ENCODE measurements at regions not wholly inside any gene's neighbourhood (a gene's known extent, or its start where the extent isn't known, plus 50 kb on each side); places are given as distances from the start of the nearest gene placed in this dataset.

DNA sequence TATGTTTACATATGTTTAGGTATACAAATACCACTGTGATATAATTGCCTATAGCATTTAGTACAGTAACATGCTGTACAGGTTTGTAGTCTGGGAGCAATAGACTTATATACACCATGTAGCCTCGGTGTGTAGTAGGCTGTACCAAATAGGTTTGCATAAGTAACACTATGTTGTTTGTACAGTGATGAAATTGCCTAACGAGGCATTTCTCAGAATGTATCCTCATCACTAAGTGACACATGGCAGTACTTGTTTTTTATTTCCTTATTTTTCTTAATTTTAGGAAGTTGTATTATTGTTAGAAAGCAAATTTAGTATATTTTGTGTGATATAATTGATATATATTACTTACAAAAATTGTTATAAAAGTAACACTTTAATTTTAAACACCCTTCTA, 840.9 kb downstream of the LTN1 start:
- FAIRE-seq (no peak), DNase-seq (ENCODE audit: low read depth, low spot score) (no peak)
- Histone ChIP-seq H3K27ac (ENCODE audit: insufficient read depth, low read depth, low read length) (no peak overlapping the region), H3K27me3 (ENCODE audit: control insufficient read depth in 2 of 2, insufficient read depth in 2 of 2, low read length in 2 of 2) (no peaks in the 10 kb centered on the region), H3K79me2 (ENCODE audit: control insufficient read depth, insufficient read depth, low read length) (no peaks in the 10 kb centered on the region), H3K9me1 (replicated peaks; ENCODE audit: control insufficient read depth, extremely low read depth, insufficient read depth, low read length) (no peaks in the 10 kb centered on the region), H3K4me1 (ENCODE audit: control insufficient read depth, extremely low read depth, insufficient read depth, low read length) (no peaks in the 10 kb centered on the region), H4K20me1 (replicated peaks; ENCODE audit: control insufficient read depth, extremely low read depth, insufficient read depth, low read length) (no peaks in the 10 kb centered on the region), H3K4me3 (replicated peaks in 1 of 3; ENCODE audit: insufficient read depth in 1 of 3, low read depth in 1 of 3, low read length in 3 of 3) (no peak overlapping the region), H3K4me2 (ENCODE audit: insufficient read depth, low read length) (no peak overlapping the region), H3K36me3 (ENCODE audit: control insufficient read depth in 2 of 2, extremely low read depth in 1 of 2, insufficient read depth in 2 of 2, low read length in 2 of 2) (no peaks in the 10 kb centered on the region), H3K9ac (replicated peaks; ENCODE audit: extremely low read depth, insufficient read depth, low read length) (no peak overlapping the region), H2AFZ (ENCODE audit: low read depth, low read length) (no peak overlapping the region), H3K9me3 (replicated peaks; ENCODE audit: control insufficient read depth, insufficient read depth, low read length) (no peaks in the 10 kb centered on the region)
- TF ChIP-seq GATA2 (IDR thresholded peaks at IDR 0.05; ENCODE audit: insufficient read depth, insufficient read length, low read depth, low read length) (no peak), EZH2 (IDR thresholded peaks at IDR 0.05; ENCODE audit: borderline replicate concordance, low read depth, low read length, severe bottlenecking) (no peak)
- intact Hi-C loops (cut with micrococcal nuclease) (no loop called here), dilution Hi-C loops (cut with MboI; ENCODE audit: extremely low pct_ligation_motif_present, low sequenced_read_pairs) (no loop called here)
- no TSS peak for BruUV-seq (replicated peaks)
- ChIA-PET POLR2A (no interaction called here), CTCF (no interaction called here)

DNA sequence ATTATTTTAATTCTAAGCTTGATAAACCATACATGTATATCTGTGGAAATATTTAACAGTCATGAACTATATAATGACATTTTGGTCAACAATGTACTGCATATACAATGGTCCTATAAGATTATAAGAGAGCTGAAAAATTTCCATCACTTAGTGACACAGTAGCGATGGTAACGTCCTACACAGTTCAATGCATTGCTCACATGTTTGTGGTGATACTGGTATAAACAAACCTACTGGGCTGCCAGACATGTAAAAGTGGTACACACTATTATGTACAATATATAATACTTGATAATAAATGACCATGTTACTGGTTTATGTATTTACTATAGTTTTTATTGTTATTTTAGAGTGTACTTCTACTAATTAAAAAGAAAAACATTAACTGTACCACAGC, 841.9 kb downstream of the LTN1 start:
- H2AFZ ChIP-seq (ENCODE audit: low read depth, low read length): no peak overlapping the region
- no peaks in the 10 kb centered on the region for H4K20me1 ChIP-seq (replicated peaks; ENCODE audit: control insufficient read depth, extremely low read depth, insufficient read depth, low read length)
- no peak overlapping the region for H3K27ac ChIP-seq (ENCODE audit: insufficient read depth, low read depth, low read length)
- no peaks in the 10 kb centered on the region for H3K9me3 ChIP-seq (replicated peaks; ENCODE audit: control insufficient read depth, insufficient read depth, low read length)
- no peaks in the 10 kb centered on the region for H3K27me3 ChIP-seq (ENCODE audit: control insufficient read depth in 2 of 2, insufficient read depth in 2 of 2, low read length in 2 of 2)
- no peak overlapping the region for H3K9ac ChIP-seq (replicated peaks; ENCODE audit: extremely low read depth, insufficient read depth, low read length)
- H3K4me2 ChIP-seq (ENCODE audit: insufficient read depth, low read length): no peak overlapping the region
- CTCF ChIA-PET: no interaction called here
- FAIRE-seq (no peak), DNase-seq (ENCODE audit: low read depth, low spot score) (no peak)
- H3K4me1 ChIP-seq (ENCODE audit: control insufficient read depth, extremely low read depth, insufficient read depth, low read length): no peaks in the 10 kb centered on the region
- no peaks in the 10 kb centered on the region for H3K36me3 ChIP-seq (ENCODE audit: control insufficient read depth in 2 of 2, extremely low read depth in 1 of 2, insufficient read depth in 2 of 2, low read length in 2 of 2)
- POLR2A ChIA-PET: no interaction called here
- intact Hi-C loops (cut with micrococcal nuclease) (no loop called here), dilution Hi-C loops (cut with MboI; ENCODE audit: extremely low pct_ligation_motif_present, low sequenced_read_pairs) (no loop called here)
- H3K9me1 ChIP-seq (replicated peaks; ENCODE audit: control insufficient read depth, extremely low read depth, insufficient read depth, low read length): no peaks in the 10 kb centered on the region
- no peak for TF ChIP-seq JUN (IDR thresholded peaks at IDR 0.05; ENCODE audit: borderline replicate concordance, insufficient read depth, insufficient read length, low read depth)
- TF ChIP-seq, protein P1, sequence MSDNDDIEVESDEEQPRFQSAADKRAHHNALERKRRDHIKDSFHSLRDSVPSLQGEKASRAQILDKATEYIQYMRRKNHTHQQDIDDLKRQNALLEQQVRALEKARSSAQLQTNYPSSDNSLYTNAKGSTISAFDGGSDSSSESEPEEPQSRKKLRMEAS (IDR thresholded peaks at IDR 0.05; ENCODE audit: insufficient read depth, insufficient read length): no peak
- TF ChIP-seq MYC (IDR thresholded peaks at IDR 0.05; ENCODE audit: low read depth, low read length): no peak
- TF ChIP-seq POLR2AphosphoS5 (IDR thresholded peaks at IDR 0.05; ENCODE audit: insufficient read depth, low read depth, low read length): no peak
- TF ChIP-seq GATA2 (IDR thresholded peaks at IDR 0.05; ENCODE audit: insufficient read depth, insufficient read length, low read depth, low read length): no peak
- TF ChIP-seq, protein P2, sequence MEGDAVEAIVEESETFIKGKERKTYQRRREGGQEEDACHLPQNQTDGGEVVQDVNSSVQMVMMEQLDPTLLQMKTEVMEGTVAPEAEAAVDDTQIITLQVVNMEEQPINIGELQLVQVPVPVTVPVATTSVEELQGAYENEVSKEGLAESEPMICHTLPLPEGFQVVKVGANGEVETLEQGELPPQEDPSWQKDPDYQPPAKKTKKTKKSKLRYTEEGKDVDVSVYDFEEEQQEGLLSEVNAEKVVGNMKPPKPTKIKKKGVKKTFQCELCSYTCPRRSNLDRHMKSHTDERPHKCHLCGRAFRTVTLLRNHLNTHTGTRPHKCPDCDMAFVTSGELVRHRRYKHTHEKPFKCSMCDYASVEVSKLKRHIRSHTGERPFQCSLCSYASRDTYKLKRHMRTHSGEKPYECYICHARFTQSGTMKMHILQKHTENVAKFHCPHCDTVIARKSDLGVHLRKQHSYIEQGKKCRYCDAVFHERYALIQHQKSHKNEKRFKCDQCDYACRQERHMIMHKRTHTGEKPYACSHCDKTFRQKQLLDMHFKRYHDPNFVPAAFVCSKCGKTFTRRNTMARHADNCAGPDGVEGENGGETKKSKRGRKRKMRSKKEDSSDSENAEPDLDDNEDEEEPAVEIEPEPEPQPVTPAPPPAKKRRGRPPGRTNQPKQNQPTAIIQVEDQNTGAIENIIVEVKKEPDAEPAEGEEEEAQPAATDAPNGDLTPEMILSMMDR (IDR thresholded peaks at IDR 0.05; ENCODE audit: extremely low read depth in 1 of 2, insufficient read depth in 1 of 2, low read depth in 1 of 2, low read length in 2 of 2): no peak
- no peak for TF ChIP-seq EZH2 (IDR thresholded peaks at IDR 0.05; ENCODE audit: borderline replicate concordance, low read depth, low read length, severe bottlenecking)
- TF ChIP-seq POLR2A (IDR thresholded peaks at IDR 0.05; ENCODE audit: low read depth, low read length): no peak
- no peak for TF ChIP-seq FOS (IDR thresholded peaks at IDR 0.05; ENCODE audit: borderline replicate concordance, insufficient read depth, low read length)
- H3K4me3 ChIP-seq (replicated peaks in 1 of 3; ENCODE audit: insufficient read depth in 1 of 3, low read depth in 1 of 3, low read length in 3 of 3): no peak overlapping the region
- no peaks in the 10 kb centered on the region for H3K79me2 ChIP-seq (ENCODE audit: control insufficient read depth, insufficient read depth, low read length)
- no TSS peak for BruUV-seq (replicated peaks)
